Lung (tissue), 11 donors: ENCODE measurements at regions not wholly inside any gene's neighbourhood (a gene's known extent, or its start where the extent isn't known, plus 50 kb on each side); places are given as distances from the start of the nearest gene placed in this dataset.

Experiments used
- ATAC-seq: fragments of 200-7000 bp; cut with Tn5 transposase; one replicate; pipeline ENCODE4 v1.9.1; 2020; ENCODE audit warnings: moderate number of reproducible peaks; ENCODE audit not compliant: insufficient read depth, low FRiP score
- DNase-seq, 3 donors: peaks; one replicate each; pipeline ENCODE4 v3.0.0-alpha.2; 2013 to 2017
- H3K27ac ChIP-seq, 2 donors: one replicate each; pipeline ENCODE4 v1.5.1; 2013; ENCODE audit warnings: mild to moderate bottlenecking in 2 of 2, moderate library complexity in 2 of 2, control low read depth in 1 of 2, inconsistent platforms in 1 of 2, low read depth in 1 of 2, low read length in 1 of 2
- H3K27me3 ChIP-seq, 3 donors: one replicate each; pipeline ENCODE4 v1.5.1; 2013; ENCODE audit warnings: low read length in 2 of 3; ENCODE audit not compliant: control insufficient read depth in 3 of 3, insufficient read depth in 3 of 3
- H3K36me3 ChIP-seq, 4 donors: one replicate each; pipeline ENCODE4 v1.5.1; 2013; ENCODE audit warnings: low read length in 4 of 4, mild to moderate bottlenecking in 1 of 4, moderate library complexity in 1 of 4; ENCODE audit not compliant: control insufficient read depth in 4 of 4, insufficient read depth in 4 of 4
- H3K4me1 ChIP-seq, 5 donors: one replicate each; pipeline ENCODE4 v1.5.1; 2013; ENCODE audit warnings: low read length in 5 of 5, mild to moderate bottlenecking in 2 of 5, moderate library complexity in 1 of 5; ENCODE audit not compliant: control insufficient read depth in 5 of 5, insufficient read depth in 5 of 5
- H3K4me3 ChIP-seq: one replicate; pipeline ENCODE4 v1.5.1; 2013; ENCODE audit warnings: mild to moderate bottlenecking, control low read depth, moderate library complexity
- H3K9ac ChIP-seq, 2 donors: one replicate each; pipeline ENCODE4 v1.5.1; 2013; ENCODE audit warnings: low read length in 2 of 2, control low read depth in 1 of 2; ENCODE audit not compliant: insufficient read depth in 1 of 2
- H3K9me3 ChIP-seq, 4 donors: one replicate each; pipeline ENCODE4 v1.5.1; 2013; ENCODE audit warnings: low read length in 3 of 4, mild to moderate bottlenecking in 1 of 4, moderate library complexity in 1 of 4; ENCODE audit not compliant: control insufficient read depth in 4 of 4, insufficient read depth in 3 of 4
- WGBS, 2 donors: extraction: QIAGEN DNeasy Blood & Tissue Kit; methylation state at CpG; one replicate each; pipeline ENCODE4 v1.1.7; 2013; 5-methylcytosine and 5-hydroxymethylcytosine counted together
- TF ChIP-seq, protein P1 (sequence below): IDR thresholded peaks from 2 replicates; pipeline ENCODE4 v1.5.1; 2012; ENCODE audit warnings: mild to moderate bottlenecking; ENCODE audit errors: control extremely low read depth, extremely low read depth
- donor health status: control.
- donor health status: control.
- donor health status: Bipolar disorder and iron deficiency.
- donor health status: healthy.
- donor health status: DM: yes; HTN: yes; CAD: no.

DNA sequence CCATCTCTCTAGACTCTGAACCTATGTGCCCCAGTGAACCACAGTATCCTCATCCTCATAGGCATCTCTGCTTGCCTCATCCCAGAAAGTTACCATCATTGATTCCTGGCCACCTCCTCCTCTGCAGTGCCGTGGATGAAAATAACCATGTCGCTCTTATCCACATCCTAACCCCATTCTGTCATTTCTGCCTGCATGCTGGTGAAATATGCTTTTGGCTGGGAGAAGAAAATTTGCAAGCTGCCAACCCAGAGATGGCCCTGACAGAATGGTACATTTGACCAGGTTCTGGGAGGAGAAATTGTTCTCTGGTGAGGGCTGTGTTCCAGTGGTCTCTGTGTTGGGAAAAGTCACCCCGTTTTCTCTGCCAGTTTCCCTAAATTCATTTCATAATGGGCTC is 149.7 kb downstream of the NMUR2 start:
- ATAC-seq (no peak), DNase-seq (no peak)
- no peak overlapping the region for H3K4me3 ChIP-seq
- H3K4me1 ChIP-seq, result no peaks in the 10 kb centered on the region
- no peaks in the 10 kb centered on the region for H3K9me3 ChIP-seq
- TF ChIP-seq, protein P1, sequence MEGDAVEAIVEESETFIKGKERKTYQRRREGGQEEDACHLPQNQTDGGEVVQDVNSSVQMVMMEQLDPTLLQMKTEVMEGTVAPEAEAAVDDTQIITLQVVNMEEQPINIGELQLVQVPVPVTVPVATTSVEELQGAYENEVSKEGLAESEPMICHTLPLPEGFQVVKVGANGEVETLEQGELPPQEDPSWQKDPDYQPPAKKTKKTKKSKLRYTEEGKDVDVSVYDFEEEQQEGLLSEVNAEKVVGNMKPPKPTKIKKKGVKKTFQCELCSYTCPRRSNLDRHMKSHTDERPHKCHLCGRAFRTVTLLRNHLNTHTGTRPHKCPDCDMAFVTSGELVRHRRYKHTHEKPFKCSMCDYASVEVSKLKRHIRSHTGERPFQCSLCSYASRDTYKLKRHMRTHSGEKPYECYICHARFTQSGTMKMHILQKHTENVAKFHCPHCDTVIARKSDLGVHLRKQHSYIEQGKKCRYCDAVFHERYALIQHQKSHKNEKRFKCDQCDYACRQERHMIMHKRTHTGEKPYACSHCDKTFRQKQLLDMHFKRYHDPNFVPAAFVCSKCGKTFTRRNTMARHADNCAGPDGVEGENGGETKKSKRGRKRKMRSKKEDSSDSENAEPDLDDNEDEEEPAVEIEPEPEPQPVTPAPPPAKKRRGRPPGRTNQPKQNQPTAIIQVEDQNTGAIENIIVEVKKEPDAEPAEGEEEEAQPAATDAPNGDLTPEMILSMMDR, result no peak
- WGBS, 2 donors, result 82 to 83% methylated on average over 3 of the region's 3 CpGs
- H3K9ac ChIP-seq, result no peak overlapping the region
- H3K27me3 ChIP-seq, result no peaks in the 10 kb centered on the region
- H3K36me3 ChIP-seq, result no peaks in the 10 kb centered on the region
- H3K27ac ChIP-seq, result no peak overlapping the region

DNA sequence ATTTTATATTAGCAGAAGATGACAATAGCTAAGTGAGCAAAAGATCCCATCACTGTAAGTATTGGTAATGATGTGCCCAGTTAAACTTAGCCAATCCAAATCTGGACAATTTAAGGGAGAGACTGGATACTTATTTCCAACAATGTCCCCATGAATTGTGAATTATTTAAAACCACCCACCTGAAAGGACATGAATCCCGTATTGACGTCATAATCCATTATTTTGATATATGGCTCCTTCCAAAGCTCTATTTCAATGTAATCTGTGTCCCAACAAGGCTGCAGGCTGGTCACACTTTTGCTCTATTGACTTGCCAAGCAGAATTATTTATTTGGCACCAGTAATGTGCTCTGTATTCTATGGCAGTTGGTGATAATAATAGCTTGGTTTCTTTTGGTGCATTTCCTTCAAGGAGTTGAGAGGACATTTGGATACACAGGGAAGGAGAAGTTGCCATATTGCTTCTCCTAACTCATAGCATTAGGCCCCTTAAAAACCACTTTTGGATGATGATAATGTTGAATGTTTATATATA is 157.2 kb downstream of the NMUR2 start:
- DNase-seq (no peak), ATAC-seq (no peak)
- no peak overlapping the region for H3K27ac ChIP-seq
- no peak overlapping the region for H3K9ac ChIP-seq
- TF ChIP-seq, protein P1, result no peak
- no peaks in the 10 kb centered on the region for H3K9me3 ChIP-seq
- no peak overlapping the region for H3K4me3 ChIP-seq
- no peaks in the 10 kb centered on the region for H3K27me3 ChIP-seq
- H3K36me3 ChIP-seq, result no peaks in the 10 kb centered on the region
- no peaks in the 10 kb centered on the region for H3K4me1 ChIP-seq
- 76 to 81% methylated on average over 2 of the region's 2 CpGs for WGBS, 2 donors

DNA sequence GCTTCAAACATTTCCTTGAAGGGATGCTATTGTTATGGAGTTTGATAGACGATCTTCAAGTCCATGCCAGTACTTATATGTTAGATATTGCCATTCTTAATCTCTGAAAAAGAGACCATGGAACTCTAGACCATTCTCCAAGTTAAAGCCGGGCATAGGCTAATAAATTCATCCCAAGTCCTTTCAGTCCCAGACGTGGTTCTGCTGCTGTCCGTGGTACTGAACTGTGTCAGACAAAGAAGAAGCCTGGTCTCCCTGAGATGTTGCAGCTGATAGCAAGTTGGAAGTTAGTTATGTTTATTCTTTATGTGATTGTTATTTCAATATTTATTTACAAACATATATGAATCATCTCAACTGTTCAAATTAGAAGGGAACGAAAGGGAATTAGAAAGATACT is 158.7 kb downstream of the NMUR2 start:
- 19 to 30% methylated on average over 5 of the region's 5 CpGs for WGBS, 2 donors
- TF ChIP-seq, protein P1, result no peak
- Histone ChIP-seq H3K27me3 (no peaks in the 10 kb centered on the region), H3K4me1 (no peaks in the 10 kb centered on the region), H3K9ac (no peak overlapping the region), H3K9me3 (no peaks in the 10 kb centered on the region), H3K27ac (no peak overlapping the region), H3K36me3 (no peaks in the 10 kb centered on the region), H3K4me3 (no peak overlapping the region)
- DNase-seq (peak; percentile 57 to 76 (median 69)), ATAC-seq (no peak)

DNA sequence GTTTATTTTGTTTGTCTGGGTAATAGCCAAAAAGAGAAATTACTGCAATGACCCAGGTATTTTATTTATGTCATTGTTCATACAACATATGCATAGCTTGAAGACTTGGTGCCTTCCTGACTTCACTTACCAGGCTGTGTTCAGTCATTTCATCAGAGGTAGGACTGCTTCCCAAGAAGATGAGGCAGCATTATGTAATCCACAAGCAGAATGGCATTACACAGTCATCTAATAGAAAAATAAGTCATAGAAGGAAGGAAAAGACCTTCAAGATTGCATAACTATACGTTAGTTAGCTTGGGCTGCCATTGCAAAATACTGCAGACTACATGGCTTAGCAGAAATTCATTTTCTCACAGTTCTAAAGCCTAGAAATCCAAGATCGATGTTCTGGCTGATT is 167.5 kb downstream of the NMUR2 start:
- TF ChIP-seq, protein P1, result no peak
- Histone ChIP-seq H3K9me3 (no peaks in the 10 kb centered on the region), H3K36me3 (no peaks in the 10 kb centered on the region), H3K4me1 (no peaks in the 10 kb centered on the region), H3K4me3 (no peak overlapping the region), H3K27ac (no peak overlapping the region), H3K9ac (no peak overlapping the region), H3K27me3 (no peaks in the 10 kb centered on the region)
- 32 to 50% methylated on average over 2 of the region's 2 CpGs for WGBS, 2 donors
- ATAC-seq (no peak), DNase-seq (no peak)
